ENCODE measurements at regions not wholly inside any gene's neighbourhood (a gene's known extent, or its start where the extent isn't known, plus 50 kb on each side); places are given as distances from the start of the nearest gene placed in this dataset.
A peak's percentile ranks its signal among the peaks of the same experiment; 100 is the strongest.

DNA sequence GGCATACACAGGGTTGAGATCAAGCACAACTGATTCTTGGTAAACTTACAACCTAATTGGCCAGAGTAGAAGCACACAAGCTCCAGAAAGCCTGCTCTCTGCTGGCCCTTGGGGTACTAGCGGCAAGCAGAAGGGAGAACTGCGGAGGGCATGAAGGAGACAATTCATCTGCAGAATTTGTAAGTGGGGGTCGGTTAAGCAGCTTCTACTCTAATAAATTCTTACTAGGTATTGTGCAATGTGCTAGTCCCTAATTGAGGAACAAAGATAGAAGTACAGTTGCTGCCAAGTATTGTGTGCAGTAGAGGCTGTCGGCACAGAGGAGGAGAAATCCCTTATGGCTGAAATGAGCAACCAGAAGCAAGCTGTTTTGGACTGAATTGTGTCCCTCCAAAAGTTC is 91.2 kb upstream of the VEPH1 start:
- Mint-ChIP-seq H3K4me1 (peaks cover 0 to 2% of the 10 kb centered on the region in 2 experiments; a peak in 1 of 4 replicates), H3K36me3 (ENCODE audit: insufficient read depth in 1 of 3, low read depth in 3 of 3) (no peaks in the 10 kb centered on the region), H3K27ac (no peak overlapping the region), H3K27me3 (ENCODE audit: low read depth) (no peaks in the 10 kb centered on the region; the same call in 1 of the 2 replicates), H3K4me3 (no peak overlapping the region), H3K9me3 (no peaks in the 10 kb centered on the region)
- no peaks in the 10 kb centered on the region for H3K79me2 ChIP-seq (ENCODE audit: insufficient read depth, low read length)
- WGBS (ENCODE audit: extremely low coverage, insufficient read length, low lambda C conversion rate), result no CpG with 5 or more reads among the region's 4 CpGs
- no peak overlapping the region for H4K5ac ChIP-seq (ENCODE audit: insufficient read length, low read depth, low read length)
- no peak overlapping the region for H3K56ac ChIP-seq (ENCODE audit: insufficient read length, low read depth, low read length)
- no peak overlapping the region for H4K8ac ChIP-seq (replicated peaks; ENCODE audit: insufficient read length, low read depth, low read length)
- H3T11ph ChIP-seq (ENCODE audit: low read length), result no peak overlapping the region
- H3K4me2 ChIP-seq (ENCODE audit: insufficient read depth, insufficient read length, low read length), result no peak overlapping the region
- no peak overlapping the region for H3K27ac ChIP-seq (ENCODE audit: insufficient read length, low read depth, low read length)
- H3K18ac ChIP-seq (ENCODE audit: insufficient read length, low read depth, low read length), result no peak overlapping the region
- H3K14ac ChIP-seq (ENCODE audit: insufficient read depth, low read length), result no peak overlapping the region
- H2BK120ac ChIP-seq (ENCODE audit: low read depth, low read length, poor library complexity, severe bottlenecking), result no peak overlapping the region
- H2AK5ac ChIP-seq (ENCODE audit: insufficient read length, low read length), result no peak overlapping the region
- no peaks in the 10 kb centered on the region for H3K4me1 ChIP-seq (ENCODE audit: insufficient read depth, low read length)
- H3K27me3 ChIP-seq (ENCODE audit: insufficient read depth, low read length), result no peaks in the 10 kb centered on the region
- H3K4ac ChIP-seq (ENCODE audit: low read depth, low read length), result no peak overlapping the region
- no peak overlapping the region for H2BK5ac ChIP-seq (ENCODE audit: insufficient read length, low read length)
- no peak overlapping the region for H3K9ac ChIP-seq (ENCODE audit: extremely low read depth, insufficient read length, low read length)
- no peak overlapping the region for H4K91ac ChIP-seq (ENCODE audit: insufficient read length, low read depth, low read length)
- no peaks in the 10 kb centered on the region for H3K9me3 ChIP-seq (ENCODE audit: control insufficient read depth, low read depth, low read length)
- H2BK12ac ChIP-seq (ENCODE audit: insufficient read length, low read depth, low read length), result no peak overlapping the region
- H3K79me1 ChIP-seq (ENCODE audit: insufficient read depth, low read depth, low read length, poor library complexity, severe bottlenecking), result no peaks in the 10 kb centered on the region
- TF ChIP-seq, protein P1, sequence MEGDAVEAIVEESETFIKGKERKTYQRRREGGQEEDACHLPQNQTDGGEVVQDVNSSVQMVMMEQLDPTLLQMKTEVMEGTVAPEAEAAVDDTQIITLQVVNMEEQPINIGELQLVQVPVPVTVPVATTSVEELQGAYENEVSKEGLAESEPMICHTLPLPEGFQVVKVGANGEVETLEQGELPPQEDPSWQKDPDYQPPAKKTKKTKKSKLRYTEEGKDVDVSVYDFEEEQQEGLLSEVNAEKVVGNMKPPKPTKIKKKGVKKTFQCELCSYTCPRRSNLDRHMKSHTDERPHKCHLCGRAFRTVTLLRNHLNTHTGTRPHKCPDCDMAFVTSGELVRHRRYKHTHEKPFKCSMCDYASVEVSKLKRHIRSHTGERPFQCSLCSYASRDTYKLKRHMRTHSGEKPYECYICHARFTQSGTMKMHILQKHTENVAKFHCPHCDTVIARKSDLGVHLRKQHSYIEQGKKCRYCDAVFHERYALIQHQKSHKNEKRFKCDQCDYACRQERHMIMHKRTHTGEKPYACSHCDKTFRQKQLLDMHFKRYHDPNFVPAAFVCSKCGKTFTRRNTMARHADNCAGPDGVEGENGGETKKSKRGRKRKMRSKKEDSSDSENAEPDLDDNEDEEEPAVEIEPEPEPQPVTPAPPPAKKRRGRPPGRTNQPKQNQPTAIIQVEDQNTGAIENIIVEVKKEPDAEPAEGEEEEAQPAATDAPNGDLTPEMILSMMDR (conservative IDR thresholded peaks at IDR 0.05), result peak; percentile 49; the same call in 2 of the 3 replicates
- H3K23ac ChIP-seq (ENCODE audit: insufficient read length, low read depth, low read length), result no peak overlapping the region
- H2BK20ac ChIP-seq (ENCODE audit: low read depth, low read length, poor library complexity, severe bottlenecking), result no peak overlapping the region
- peak; percentile 39 for DNase-seq
- no peaks in the 10 kb centered on the region for H3K23me2 ChIP-seq (ENCODE audit: insufficient read length, low read depth, low read length, poor library complexity, severe bottlenecking)
- no peak overlapping the region for H2AFZ ChIP-seq (ENCODE audit: low read length)
- no peak overlapping the region for H2BK15ac ChIP-seq (ENCODE audit: low read depth, low read length)
- H4K20me1 ChIP-seq (ENCODE audit: control insufficient read depth, insufficient read depth, insufficient read length), result no peaks in the 10 kb centered on the region

All from H9 (cell line).